ENCODE measurements at regions not wholly inside any gene's neighbourhood (a gene's known extent, or its start where the extent isn't known, plus 50 kb on each side); places are given as distances from the start of the nearest gene placed in this dataset.

DNA sequence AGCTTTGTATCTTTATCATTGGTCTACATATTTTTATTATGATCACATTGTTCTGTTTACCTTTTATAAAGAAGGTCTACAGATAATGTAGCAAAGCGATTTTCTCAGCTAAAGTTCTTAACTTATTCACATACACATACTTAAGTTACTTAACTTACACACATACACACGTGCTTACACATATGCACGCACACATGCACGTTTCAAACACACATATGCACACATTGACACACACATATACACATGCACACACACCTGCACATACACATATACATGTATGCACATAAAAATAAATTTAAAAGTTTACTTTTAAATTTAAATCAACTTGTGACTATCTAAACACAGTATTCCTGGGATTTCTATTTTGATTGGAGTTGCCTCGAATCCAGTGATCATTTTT is 1204.5 kb upstream of the SLC39A10 start:
- no peak for FAIRE-seq

More for the DNA sequence above, 1204.5 kb upstream of the SLC39A10 start:
- TF ChIP-seq CBX5 (IDR thresholded peaks at IDR 0.05; ENCODE audit: low read depth, low read length) (no peak), GABPA (IDR thresholded peaks at IDR 0.05; ENCODE audit: borderline replicate concordance, insufficient read depth, low read length) (no peak)
- H3K36me3 ChIP-seq (ENCODE audit: control insufficient read depth in 2 of 4, insufficient read depth in 4 of 4, low read length in 3 of 4), result no peaks in the 10 kb centered on the region
- H3K56ac ChIP-seq (replicated peaks; ENCODE audit: insufficient read length, low read depth, low read length), result no peak overlapping the region
- peaks cover 0 to 1% of the 10 kb centered on the region in 2 experiments for H4K20me1 ChIP-seq (replicated peaks in 1 of 2; ENCODE audit: control insufficient read depth in 1 of 2, insufficient read depth in 2 of 2, low read length in 2 of 2)
- H3K4me1 ChIP-seq (replicated peaks in 1 of 4; ENCODE audit: control insufficient read depth in 3 of 4, insufficient read depth in 4 of 4, low read length in 3 of 4), result no peaks in the 10 kb centered on the region
- no peak overlapping the region for H2BK120ac ChIP-seq (replicated peaks; ENCODE audit: low read depth, low read length)
- no peak overlapping the region for H3K18ac ChIP-seq (ENCODE audit: extremely low read depth, low read length)
- no peak overlapping the region for H2BK12ac ChIP-seq (ENCODE audit: low read depth, low read length)
- no peak for DNase-seq (ENCODE audit: low read depth in 1 of 2, low spot score in 2 of 2)
- H3K4me2 ChIP-seq (ENCODE audit: insufficient read depth in 1 of 2, low read depth in 2 of 2, low read length in 2 of 2), result no peak overlapping the region
- no peak overlapping the region for H3K23ac ChIP-seq (ENCODE audit: insufficient read length)
- no peak overlapping the region for H3K9ac ChIP-seq (replicated peaks in 1 of 4; ENCODE audit: extremely low read depth in 1 of 4, low read depth in 3 of 4, low read length in 3 of 4)
- no peak overlapping the region for H4K5ac ChIP-seq (ENCODE audit: insufficient read length, low read depth, low read length)
- H3K14ac ChIP-seq (ENCODE audit: insufficient read length), result no peak overlapping the region
- H3K4me3 ChIP-seq (ENCODE audit: extremely low read depth in 1 of 4, insufficient read depth in 2 of 4, low read depth in 3 of 4, low read length in 4 of 4), result no peak overlapping the region
- no peak overlapping the region for H3K27ac ChIP-seq (ENCODE audit: low read depth, low read length)
- H4K91ac ChIP-seq (replicated peaks; ENCODE audit: insufficient read length, low read length), result no peak overlapping the region
- H3K9me3 ChIP-seq (ENCODE audit: insufficient read depth in 2 of 2, low read depth in 1 of 2, low read length in 1 of 2), result no peaks in the 10 kb centered on the region
- 87% methylated on average over 5 of the region's 5 CpGs; no CpG with 5 or more reads in 1 of the 2 experiments for WGBS, 2 experiments (ENCODE audit: extremely low coverage in 1 of 2, insufficient coverage in 1 of 2, insufficient read length in 1 of 2, insufficient replicate concordance in 2 of 2, low coverage in 1 of 2, low lambda C conversion rate in 2 of 2, missing lambda C conversion rate in 1 of 2)
- no peaks in the 10 kb centered on the region for H3K23me2 ChIP-seq (ENCODE audit: low read depth, low read length)
- no peaks in the 10 kb centered on the region for H3K79me1 ChIP-seq (ENCODE audit: low read depth, low read length)
- H2BK15ac ChIP-seq (ENCODE audit: low read length), result no peak overlapping the region
- ChIA-PET POLR2A (ENCODE audit: partially characterized antibody) (no interaction called here), CTCF (ENCODE audit: partially characterized antibody) (no interaction called here)
- no peak overlapping the region for H2AFZ ChIP-seq (ENCODE audit: low read length)
- H3K4ac ChIP-seq (replicated peaks; ENCODE audit: insufficient read length, low read depth, low read length), result no peak overlapping the region
- no peaks in the 10 kb centered on the region for H3K79me2 ChIP-seq (ENCODE audit: control insufficient read depth in 1 of 2, insufficient read depth in 2 of 2, low read length in 2 of 2)
- H2BK20ac ChIP-seq (ENCODE audit: low read length), result no peak overlapping the region
- H2BK5ac ChIP-seq (ENCODE audit: low read depth, low read length), result no peak overlapping the region
- H2AK5ac ChIP-seq (ENCODE audit: low read depth, low read length), result no peak overlapping the region
- H3K27me3 ChIP-seq (replicated peaks in 1 of 4; ENCODE audit: control insufficient read depth in 3 of 4, extremely low read depth in 1 of 4, insufficient read depth in 3 of 4, low read length in 3 of 4), result no peaks in the 10 kb centered on the region
- no peak overlapping the region for H4K8ac ChIP-seq (ENCODE audit: extremely low read depth, insufficient read depth, low read length)
